ENCODE measurements at regions not wholly inside any gene's neighbourhood (a gene's known extent, or its start where the extent isn't known, plus 50 kb on each side); places are given as distances from the start of the nearest gene placed in this dataset.
A peak's percentile ranks its signal among the peaks of the same experiment; 100 is the strongest.

DNA sequence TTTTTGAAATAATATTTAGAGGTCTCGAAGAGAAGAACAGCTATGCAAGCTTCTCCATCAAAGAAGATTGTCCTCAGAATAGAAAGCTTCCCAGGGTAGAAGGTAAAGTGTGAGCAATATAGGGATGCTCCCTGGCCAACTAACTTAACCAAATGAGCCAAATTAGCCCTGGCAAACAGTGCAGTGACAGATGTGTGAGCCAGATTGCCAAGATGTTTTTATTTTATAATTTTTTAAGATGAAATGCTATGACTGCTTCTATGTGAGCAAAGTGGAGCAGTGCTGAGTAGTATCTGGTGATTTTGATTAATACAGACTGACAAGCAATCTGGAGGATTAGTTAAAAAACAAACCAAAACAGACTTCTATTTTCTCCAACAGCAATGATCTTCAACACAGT, 202.1 kb downstream of the NOVA1 start:
- no peak for DNase-seq

- DNase-seq, result peak; percentile 17
Observed at GRCh38 chr14:26394150-26394810, 203.6 kb downstream of the NOVA1 start.

- no peak for DNase-seq
Observed at GRCh38 chr14:26392498-26392897, 205.3 kb downstream of the NOVA1 start.

- DNase-seq, result no peak
Observed at GRCh38 chr14:26389646-26390508, 208.0 kb downstream of the NOVA1 start.

DNA sequence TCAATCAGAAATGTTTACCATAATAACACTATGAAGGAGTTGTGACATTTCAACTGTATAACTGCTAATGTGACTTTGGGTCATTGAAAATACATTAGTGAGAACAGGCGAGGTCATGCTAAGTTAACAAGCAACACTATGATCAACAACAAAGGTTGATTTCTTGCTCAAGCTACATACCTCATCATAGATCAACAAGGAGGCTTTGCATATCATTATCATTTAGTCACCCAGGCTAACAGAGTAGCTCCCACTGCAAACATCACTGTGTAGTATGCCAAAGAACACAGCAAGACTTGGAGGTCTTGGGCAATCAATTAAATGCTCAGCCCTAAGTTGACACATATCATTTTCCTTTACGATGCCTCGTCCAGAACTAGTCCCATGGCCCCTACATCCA, 212.5 kb downstream of the NOVA1 start:
- DNase-seq, result no peak

GRCh38 chr14:26382901-26383685, 214.7 kb downstream of the NOVA1 start:
- no peak for DNase-seq

DNA sequence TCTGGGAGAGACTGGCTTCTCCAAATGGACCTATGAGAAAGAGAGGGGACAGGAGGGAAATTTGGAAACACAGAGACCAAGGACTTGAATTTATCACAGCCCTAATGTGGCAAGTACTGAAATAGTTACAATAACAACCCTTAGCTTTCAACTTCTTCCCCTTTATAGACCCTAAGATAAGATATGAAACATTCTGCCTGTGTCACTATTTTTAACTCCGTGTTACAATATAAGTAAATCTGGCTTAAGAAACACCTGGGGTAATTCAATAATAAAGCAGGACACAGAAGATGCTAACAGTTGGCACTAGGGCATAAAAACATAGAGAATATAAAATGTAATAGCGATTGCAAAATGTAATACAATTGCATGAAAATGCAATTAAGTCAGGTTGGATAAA, 216.4 kb downstream of the NOVA1 start:
- DNase-seq, result no peak

DNA sequence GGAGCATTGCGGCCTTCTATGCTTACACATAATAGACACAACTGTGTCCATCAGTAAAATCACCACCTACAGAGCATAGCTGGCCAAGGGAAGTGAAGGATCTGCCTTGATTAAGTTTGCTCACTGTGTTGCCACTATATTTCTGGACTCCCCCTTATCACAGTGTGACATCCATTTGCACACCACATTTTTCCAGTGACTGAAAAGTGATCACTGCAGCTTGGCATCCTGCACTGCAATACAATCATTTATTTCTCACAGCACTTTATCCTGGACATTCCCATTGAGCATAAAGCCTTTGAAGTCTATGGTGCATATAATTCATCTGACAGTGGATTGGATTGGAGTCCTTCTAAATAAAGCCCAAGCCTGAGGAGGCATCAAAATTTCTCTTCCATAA, 217.2 kb downstream of the NOVA1 start:
- no peak for DNase-seq

- no peak for DNase-seq
Observed at GRCh38 chr14:26379951-26380350, 217.9 kb downstream of the NOVA1 start.

DNA sequence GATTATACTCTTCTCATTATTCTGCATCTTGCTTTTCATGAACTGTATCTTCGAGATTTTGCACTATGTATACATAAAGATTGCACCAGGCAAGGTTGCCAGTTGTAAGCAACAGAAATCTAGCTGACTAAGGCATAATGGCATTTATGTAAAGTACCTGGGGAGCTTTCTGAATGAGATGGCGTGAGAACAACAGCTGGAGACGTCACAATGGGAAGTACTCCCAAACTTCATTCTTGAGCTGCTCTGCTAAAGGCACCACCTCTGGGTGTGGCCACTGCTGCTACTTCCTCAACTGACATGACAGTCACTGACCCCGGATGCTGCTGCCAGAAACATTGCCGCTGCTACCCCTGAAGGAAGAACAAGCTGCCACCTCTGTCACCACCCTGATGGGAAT, 220.7 kb downstream of the NOVA1 start:
- DNase-seq, result no peak

DNA sequence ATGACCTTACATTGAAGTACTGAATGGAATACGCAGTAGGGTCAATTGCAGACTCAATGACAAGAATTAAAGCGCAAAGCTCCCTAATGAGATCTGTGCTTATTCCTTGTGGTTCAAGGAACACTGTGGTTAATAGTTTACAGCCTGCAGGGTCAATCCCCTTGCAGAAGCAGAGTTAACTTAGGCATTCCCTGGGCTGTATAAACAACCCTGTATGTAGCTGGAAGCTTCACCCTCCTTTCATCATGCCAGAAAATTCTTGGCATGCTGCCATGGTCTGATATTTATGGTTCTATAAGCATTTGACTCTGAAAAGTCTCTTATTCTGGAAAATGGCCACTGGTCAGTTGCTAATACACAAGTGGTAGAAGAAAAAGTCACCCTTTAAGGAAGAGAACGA, 227.7 kb downstream of the NOVA1 start:
- DNase-seq, result peak; percentile 74

DNA sequence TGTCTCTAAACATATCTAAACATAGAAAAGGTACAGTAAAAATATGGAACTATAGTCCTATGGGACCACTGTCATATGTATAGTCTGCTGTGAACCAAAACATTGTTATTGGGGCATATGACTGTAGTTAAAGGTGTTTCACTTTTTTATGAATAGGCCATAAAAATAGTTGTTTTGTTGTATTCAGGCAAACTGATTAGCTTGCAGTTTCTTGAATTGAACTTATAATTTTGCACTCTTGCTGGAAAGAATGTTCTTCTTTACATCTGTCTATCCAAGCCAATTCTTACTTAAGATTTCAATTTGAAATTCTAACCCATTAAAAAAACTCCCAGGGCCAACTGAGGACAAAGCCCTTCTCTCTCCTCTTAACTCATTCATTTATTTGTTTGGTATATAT, 234.1 kb downstream of the NOVA1 start:
- no peak for DNase-seq

DNA sequence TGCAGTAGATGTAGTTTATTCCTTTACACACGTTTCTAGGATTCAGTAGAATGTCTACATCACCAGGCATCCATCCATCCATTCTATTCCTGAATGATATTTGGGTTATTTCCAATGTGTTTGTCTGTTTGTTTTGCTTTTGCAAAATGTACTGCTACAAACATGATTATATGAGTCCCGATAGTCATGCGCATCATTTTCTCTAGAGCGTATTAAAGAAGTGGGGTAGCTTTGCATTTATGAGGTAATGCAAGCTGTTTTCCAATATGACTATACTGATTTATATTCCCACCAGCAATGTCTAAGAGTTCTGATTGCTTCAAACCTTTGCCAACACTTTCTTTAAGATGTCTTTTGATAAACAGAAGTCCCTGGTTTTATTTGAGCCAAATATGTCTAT, 253.2 kb downstream of the NOVA1 start:
- no peak for DNase-seq

DNA sequence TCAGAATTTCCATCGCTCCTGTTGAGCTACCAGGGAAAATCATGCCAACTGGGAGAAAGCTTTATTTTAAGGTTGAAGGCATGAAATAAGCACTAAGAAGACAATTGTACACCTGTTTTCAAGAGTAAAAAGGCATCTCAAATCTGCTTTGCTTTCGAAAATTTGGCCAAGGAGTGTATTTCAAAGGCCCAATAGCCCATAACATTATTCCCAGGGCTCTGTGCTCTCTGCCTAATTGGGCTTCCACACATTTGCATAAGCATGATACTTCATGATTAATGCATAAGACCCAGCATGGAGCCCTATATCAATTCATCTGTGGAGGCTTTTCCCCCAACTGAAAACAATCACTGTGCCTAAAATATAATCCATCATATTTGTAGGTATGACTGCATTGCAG, 258.5 kb downstream of the NOVA1 start:
- no peak for DNase-seq

GRCh38 chr14:26338231-26338630, 259.6 kb downstream of the NOVA1 start:
- DNase-seq, result no peak

- DNase-seq, result no peak
Observed at GRCh38 chr14:26334288-26334687, 263.5 kb downstream of the NOVA1 start.

DNA sequence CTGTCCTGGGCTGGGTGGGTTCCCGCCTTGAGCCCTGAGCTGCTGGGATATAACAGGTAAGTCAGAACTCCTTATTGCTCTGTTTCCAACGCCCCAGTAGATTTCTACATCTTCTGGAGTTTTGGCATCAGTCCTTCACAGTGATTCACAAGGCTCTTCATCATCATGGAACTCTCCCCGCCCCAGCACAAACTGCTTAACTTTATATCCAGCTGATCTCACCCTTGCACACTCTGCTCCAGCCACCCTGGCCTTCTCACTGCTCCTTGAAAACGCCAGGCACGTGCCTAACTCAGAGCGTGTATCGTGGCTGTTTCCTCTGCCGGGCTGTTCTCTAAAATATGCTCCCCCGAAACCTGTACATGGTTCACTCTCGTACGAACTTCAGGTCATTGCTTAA, 264.9 kb downstream of the NOVA1 start:
- DNase-seq, result no peak

GRCh38 chr14:26330982-26331381, 266.9 kb downstream of the NOVA1 start:
- no peak for DNase-seq

DNA sequence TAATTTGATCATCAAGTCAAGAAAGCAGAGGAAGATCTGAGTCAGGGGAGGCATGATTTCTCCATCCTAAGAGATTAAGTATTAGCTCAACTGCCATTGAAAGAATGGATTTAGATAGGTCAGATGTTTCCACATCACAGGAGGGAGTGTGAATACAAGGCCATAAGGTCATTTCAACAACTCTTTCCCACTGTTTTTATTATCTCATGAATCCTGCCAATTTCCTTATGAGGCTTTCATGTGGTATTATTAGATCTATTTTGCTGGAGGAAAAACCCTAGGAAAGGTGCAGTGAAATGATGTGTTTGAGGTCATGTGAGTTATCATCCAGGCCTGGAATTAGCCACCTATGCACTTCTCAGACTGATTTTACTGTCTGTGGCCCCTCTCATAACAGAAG, 269.0 kb downstream of the NOVA1 start:
- DNase-seq, result no peak

DNA sequence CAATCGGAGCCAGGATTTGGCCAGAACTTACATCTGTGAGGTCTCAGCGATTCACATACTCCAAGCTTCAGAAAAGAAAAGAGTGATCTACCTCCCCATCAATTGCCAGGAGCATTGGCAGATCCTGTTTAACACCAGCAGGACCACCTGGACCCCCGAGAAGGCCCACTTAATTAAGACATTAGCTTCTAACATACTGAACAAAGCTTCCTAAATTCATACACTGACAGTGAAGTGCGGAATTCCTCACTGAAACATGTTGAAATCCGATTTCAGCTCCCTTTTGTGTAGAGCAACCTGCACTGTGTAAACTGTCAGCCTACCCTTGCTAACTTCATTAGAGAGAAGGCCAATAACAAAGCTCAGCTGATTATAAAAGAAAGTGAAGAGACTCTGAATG, 274.0 kb downstream of the NOVA1 start:
- DNase-seq, result no peak

GRCh38 chr14:26320886-26321285, 276.9 kb downstream of the NOVA1 start:
- DNase-seq, result no peak

DNA sequence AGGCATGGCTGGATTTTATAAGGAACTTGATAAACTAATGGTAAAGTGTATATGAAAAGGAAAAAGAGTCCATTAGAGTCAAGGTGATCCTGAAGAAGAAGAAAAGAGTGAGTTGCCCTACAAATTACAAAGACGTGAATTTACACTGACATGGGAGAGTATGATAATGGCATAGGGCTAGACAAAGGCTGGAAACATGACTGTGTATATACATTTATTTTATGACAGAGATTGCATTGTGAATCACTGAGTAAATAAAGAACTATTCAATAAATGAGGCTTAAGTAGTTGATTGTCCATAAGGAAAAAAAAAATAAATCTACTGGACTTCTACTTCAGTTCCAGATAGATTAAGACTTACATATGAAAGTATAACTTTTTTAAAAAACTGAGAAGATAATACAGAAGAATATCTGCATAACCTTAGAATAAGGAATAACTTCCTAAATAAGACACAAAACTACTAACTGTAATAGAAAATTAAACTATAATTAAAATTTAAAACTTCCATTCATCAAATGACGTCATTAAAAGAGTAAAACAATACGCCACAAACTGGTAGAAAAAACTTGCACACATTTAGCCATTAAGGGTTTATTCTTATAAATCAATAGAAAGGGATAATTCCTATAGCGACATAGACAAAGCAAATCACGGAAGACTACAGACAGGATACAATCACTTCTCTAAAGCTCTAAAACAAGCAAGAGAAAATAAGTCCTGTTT, 278.5 kb downstream of the NOVA1 start:
- DNase-seq, result no peak

- DNase-seq, result no peak
Observed at GRCh38 chr14:26304056-26304455, 293.8 kb downstream of the NOVA1 start.

Measured in NCI-H82 (cell line).